DMS153 treated with DMSO at 0.1 percent for 48 hours (cell line): ENCODE measurements at regions not wholly inside any gene's neighbourhood (a gene's known extent, or its start where the extent isn't known, plus 50 kb on each side); places are given as distances from the start of the nearest gene placed in this dataset.
A peak's percentile ranks its signal among the peaks of the same experiment; 100 is the strongest.
"Not testable (repeated sequence)": the region's sequence is repeated elsewhere in the genome, so short reads cannot be mapped to it uniquely, and the experiment has no call there.

ENCODE experiments used
- DNase-seq: peaks from one replicate; lab custom pipeline; 2025; ENCODE audit not compliant: unreplicated experiment; lab: John Stamatoyannopoulos, UW

GRCh38 chrX:122626871-122627270 is 557.2 kb upstream of the GRIA3 start:
- DNase-seq, result no peak

GRCh38 chrX:122641136-122641535 is 542.9 kb upstream of the GRIA3 start:
- DNase-seq, result no peak

GRCh38 chrX:122641826-122642225 is 542.3 kb upstream of the GRIA3 start:
- DNase-seq, result no peak

GRCh38 chrX:122655256-122655655 is 528.8 kb upstream of the GRIA3 start:
- DNase-seq, result not testable (repeated sequence)

GRCh38 chrX:122666601-122667000 is 517.5 kb upstream of the GRIA3 start:
- DNase-seq, result no peak

- no peak for DNase-seq
Measured at GRCh38 chrX:122667667-122668066, 516.4 kb upstream of the GRIA3 start.

- no peak for DNase-seq
Measured at GRCh38 chrX:122703762-122704161, 480.3 kb upstream of the GRIA3 start.

GRCh38 chrX:122739770-122740169 is 444.3 kb upstream of the GRIA3 start:
- DNase-seq, result peak; percentile 12

GRCh38 chrX:122770581-122770980 is 413.5 kb upstream of the GRIA3 start:
- DNase-seq, result no peak

GRCh38 chrX:122771933-122772332 is 412.1 kb upstream of the GRIA3 start:
- DNase-seq, result no peak

- no peak for DNase-seq
Measured at GRCh38 chrX:122777766-122778165, 406.3 kb upstream of the GRIA3 start.

GRCh38 chrX:122783918-122784317 is 400.2 kb upstream of the GRIA3 start:
- no peak for DNase-seq

GRCh38 chrX:122787231-122787630 is 396.8 kb upstream of the GRIA3 start:
- no peak for DNase-seq

GRCh38 chrX:122788216-122788615 is 395.9 kb upstream of the GRIA3 start:
- no peak for DNase-seq

- no peak for DNase-seq
Measured at GRCh38 chrX:122790376-122791095, 393.5 kb upstream of the GRIA3 start.

- no peak for DNase-seq
Measured at GRCh38 chrX:122813876-122814275, 370.2 kb upstream of the GRIA3 start.

GRCh38 chrX:122816288-122816687 is 367.8 kb upstream of the GRIA3 start:
- DNase-seq, result no peak

- DNase-seq, result no peak
Measured at GRCh38 chrX:122817321-122817955, 366.6 kb upstream of the GRIA3 start.

GRCh38 chrX:122818068-122818467 is 366.0 kb upstream of the GRIA3 start:
- DNase-seq, result no peak

- no peak for DNase-seq
Measured at GRCh38 chrX:122833230-122833629, 350.8 kb upstream of the GRIA3 start.

- no peak for DNase-seq
Measured at GRCh38 chrX:122835886-122836285, 348.2 kb upstream of the GRIA3 start.

GRCh38 chrX:122850326-122850725 is 333.8 kb upstream of the GRIA3 start:
- DNase-seq, result no peak

- no peak for DNase-seq
Measured at GRCh38 chrX:122856205-122856604, 327.9 kb upstream of the GRIA3 start.
